T-helper 1 cell (primary cell): ENCODE measurements at regions not wholly inside any gene's neighbourhood (a gene's known extent, or its start where the extent isn't known, plus 50 kb on each side); places are given as distances from the start of the nearest gene placed in this dataset.
"Not testable (repeated sequence)": the region's sequence is repeated elsewhere in the genome, so short reads cannot be mapped to it uniquely, and the experiment has no call there.

ENCODE experiments used
- DNase-seq, 5 donors: peaks; one replicate each; pipeline ENCODE4 v3.0.0-alpha.2; 2012 to 2020

DNA sequence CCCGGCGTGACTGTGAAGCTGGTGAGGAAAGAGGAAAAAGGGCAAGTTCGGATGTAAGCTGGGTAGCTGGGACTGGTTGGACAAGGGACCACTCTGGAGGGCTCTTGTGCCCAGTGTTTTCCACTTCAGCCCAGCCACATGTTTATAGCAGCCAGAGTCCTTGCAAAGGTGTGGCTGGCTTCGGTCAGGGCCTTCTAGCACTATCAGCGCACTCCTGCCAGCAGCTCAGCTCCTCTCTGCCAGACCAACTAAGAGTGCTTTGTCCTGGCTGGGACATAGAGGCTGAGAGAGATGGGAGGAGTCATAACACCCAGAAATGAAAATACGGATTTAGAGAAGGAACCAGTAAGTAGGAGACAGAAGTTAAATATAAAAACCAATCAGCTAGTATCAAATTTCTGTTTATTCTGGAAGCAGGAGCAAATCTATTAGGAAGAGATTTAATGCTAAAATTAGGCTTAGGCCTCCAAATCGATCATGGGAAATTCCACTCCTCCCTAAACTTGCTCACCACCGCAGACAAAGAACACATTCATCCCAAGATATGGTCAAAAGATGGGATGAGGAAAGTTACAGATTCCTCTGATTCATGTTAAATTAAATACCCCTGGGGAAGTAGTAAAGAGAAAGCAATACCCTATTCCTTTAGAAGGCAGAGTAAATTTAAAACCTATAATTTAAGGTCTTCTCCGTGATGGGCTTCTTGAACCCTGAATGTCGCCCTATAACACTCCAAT, 135.0 kb downstream of the RALA start:
- DNase-seq: no peak

DNA sequence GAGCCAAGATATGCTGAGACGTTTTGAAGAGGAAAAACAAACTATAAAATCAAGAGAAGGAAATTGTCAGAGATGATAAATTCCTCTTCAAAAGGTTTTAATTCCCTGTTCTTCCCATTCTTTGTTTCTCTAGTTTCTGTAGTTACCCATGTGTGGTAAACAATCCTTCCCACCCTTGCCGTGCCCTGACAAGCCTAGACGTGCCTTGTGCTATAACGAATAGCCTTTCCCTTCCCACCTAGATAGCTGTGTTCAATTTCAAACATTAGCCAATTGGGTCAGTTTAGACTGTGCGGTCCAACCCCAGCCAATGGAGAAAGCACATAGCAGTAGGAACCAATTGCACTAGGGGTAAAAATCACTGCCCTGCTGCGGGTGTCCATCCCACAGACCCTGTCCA, 138.1 kb downstream of the RALA start:
- DNase-seq: no peak

DNA sequence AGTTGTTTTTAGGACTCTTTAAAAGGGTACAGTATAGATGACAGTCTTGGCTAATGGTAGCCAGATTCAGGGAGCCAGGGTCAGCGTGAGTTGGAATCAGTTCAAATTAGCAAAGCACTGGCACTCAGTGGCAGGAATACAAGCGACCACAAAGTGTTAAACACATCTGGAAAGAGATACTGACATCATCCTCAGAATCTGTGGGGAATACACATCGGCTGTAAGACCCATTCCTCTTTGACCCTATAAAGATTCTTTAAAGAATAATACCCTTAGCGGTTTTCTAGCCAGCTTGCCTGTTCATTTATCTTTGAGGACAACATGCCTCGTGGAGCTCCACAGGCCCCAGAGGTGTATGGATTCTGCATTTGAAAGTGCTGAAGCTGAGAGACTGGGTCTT, 139.1 kb downstream of the RALA start:
- not testable (repeated sequence) for DNase-seq

- not testable (repeated sequence) for DNase-seq
These were observed 139.5 kb downstream of the RALA start for GRCh38 chr7:39762881-39763280.

GRCh38 chr7:39765833-39766232, 142.5 kb downstream of the RALA start:
- not testable (repeated sequence) for DNase-seq

DNA sequence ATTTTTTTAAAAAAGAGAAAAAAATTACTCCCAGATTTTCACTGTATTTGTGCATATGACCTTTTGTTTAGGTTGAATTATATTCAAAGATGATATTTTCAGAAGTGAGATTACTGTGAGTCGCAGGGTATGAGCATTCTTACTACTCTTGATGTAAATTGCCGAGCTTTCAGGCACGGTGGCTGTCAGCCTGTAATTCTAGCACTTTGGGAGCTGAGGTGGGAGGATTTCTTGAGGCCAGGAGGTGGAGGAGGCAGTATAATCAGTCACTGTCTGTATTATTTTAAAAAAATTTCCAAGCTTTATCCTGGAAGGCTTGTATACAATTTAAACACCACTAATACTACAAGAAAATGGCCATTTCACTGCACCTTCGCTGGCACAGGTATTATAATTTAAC, 145.1 kb downstream of the RALA start:
- not testable (repeated sequence) for DNase-seq

DNA sequence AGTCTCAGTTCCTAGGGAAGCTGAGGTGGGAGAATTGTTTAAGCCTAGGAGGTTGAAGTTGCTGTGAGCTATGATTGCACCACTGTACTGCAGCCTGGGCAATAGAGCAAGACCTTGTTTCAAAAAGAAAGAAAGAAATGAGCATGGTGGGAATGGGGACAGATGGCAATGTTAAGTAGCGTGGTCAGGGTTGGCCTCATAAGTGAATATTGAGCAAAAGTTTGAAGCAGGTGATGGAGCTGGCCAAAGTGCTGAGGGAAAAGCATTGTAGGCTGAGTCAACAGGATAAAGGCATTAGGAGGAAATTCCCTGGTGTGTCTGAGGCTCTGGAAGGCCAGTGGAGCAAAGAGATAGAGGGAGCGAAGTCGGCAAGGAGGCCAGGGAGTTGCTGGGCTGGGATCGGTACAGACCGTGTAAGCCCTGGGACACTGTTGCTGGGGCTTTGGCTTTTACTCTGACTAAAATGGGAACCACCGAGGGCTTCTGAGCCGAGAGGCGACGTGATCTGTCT, 151.0 kb downstream of the RALA start:
- DNase-seq: not testable (repeated sequence)

DNA sequence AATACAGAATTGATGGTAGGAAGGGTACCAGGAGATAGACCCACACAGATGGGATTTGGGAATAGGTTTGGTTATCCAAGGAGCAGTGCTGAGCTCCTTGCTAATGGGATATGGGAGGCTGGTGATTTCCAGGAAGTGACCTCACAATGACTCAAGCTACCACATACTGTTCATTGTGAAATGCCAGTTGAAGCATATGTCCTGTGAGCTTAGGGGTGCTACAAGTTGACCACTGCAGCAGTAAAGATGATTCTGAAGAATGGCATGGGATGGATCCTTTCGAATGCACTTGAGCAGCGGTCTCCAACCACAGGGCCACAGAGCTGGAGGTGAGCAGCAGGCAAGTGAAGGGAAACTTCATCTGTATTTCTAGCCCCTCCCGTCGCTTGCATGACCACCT, 158.2 kb downstream of the RALA start:
- not testable (repeated sequence) for DNase-seq

DNA sequence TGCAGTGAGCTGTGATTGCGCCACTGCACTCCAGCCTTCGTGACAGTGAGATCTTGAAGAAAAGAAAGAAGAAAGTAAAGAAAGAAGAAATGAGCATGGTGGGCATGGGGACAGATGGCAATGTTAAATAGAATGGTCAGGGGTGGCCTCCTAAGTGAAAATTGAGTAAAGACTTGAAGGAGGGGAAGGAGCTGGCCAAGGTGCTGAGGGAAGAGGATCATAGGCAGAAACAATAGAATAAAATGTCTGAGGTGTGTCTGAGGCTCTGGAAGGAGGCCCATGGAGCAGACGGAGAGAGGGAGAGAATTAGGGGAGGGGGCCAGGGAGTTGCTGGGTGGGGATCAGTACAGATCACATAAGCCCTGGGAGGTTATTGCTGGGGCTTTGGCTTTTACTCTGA, 163.1 kb downstream of the RALA start:
- DNase-seq: not testable (repeated sequence)

DNA sequence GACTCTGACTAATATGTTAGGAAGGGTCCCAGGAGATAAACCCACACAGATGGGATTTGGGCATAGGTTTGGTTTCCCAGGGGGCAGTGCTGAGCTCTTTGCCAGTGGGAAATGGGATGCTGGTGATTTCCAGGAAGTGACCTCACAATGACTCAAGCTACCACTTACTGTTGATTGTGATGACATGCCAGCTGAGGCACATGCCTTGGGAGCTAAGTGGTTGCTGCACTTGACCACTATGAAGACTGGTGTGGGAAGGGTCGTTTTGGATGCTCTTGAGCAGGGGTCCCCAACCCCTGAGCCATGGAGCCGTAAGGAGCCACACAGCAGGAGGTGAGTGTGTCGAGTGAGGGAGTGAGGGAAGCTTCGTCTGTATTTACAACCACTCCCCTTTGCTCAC, 159.0 kb upstream of the CDK13 start:
- not testable (repeated sequence) for DNase-seq

- DNase-seq: not testable (repeated sequence)
These were observed 158.1 kb upstream of the CDK13 start for GRCh38 chr7:39791911-39792310.

GRCh38 chr7:39793026-39793425, 157.0 kb upstream of the CDK13 start:
- not testable (repeated sequence) for DNase-seq

GRCh38 chr7:39793851-39794250, 156.2 kb upstream of the CDK13 start:
- not testable (repeated sequence) for DNase-seq

DNA sequence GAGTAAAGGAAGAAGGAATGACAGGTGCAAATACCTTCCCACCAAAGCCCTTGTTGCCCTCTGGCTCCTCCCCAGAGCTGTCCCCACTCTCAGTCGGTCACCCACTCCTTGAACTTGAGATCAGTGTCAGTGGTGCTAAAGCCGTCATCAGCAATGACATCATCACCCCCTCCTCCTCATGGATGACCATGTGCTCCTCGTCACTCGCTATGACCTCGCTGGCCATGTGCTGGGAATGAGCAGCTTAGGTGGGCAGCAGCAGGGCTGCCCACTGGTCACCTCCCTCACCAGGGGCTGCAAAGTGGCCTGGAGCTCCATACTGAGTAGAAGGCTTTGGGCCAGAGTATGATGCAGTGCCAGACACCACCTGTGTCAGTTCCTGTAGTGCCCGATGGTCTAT, 153.1 kb upstream of the CDK13 start:
- DNase-seq: not testable (repeated sequence)

- DNase-seq: not testable (repeated sequence)
These were observed 152.0 kb upstream of the CDK13 start for GRCh38 chr7:39798077-39798476.

DNA sequence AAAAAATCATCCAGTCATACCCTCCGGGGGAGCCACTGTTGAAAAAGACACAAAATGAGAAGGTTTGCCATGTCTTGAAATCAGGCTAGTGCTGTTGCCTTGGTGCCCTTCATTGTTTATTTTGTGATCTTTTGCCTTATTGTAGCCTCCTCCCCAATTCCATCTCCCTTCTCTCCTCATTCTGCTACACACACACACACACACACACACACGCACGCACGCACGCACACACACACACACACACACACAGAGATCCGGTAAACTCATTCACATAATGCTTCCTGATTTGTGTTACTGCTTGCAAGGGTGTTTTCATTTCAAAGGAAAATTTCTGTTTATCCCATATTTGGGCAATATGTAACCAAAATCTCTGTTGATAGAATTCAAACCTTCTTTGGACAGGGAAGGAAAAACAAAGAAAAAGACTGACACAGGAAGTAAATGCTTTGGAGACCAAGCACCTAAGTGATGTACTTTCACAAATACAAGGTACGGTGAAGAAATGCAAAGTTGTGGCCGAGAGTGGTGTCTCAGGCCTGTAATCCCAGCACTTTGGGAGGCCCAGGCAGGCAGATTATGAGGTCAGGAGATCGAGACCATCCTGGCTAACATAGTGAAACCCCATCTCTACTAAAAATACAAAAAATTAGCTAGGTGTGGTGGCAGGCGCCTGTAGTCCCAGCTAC, 141.1 kb upstream of the CDK13 start:
- no peak for DNase-seq

- DNase-seq: no peak
These were observed 139.8 kb upstream of the CDK13 start for GRCh38 chr7:39810204-39810642.

- no peak for DNase-seq
These were observed 139.3 kb upstream of the CDK13 start for GRCh38 chr7:39810710-39811109.

- DNase-seq: no peak
These were observed 138.9 kb upstream of the CDK13 start for GRCh38 chr7:39811161-39811614.

DNA sequence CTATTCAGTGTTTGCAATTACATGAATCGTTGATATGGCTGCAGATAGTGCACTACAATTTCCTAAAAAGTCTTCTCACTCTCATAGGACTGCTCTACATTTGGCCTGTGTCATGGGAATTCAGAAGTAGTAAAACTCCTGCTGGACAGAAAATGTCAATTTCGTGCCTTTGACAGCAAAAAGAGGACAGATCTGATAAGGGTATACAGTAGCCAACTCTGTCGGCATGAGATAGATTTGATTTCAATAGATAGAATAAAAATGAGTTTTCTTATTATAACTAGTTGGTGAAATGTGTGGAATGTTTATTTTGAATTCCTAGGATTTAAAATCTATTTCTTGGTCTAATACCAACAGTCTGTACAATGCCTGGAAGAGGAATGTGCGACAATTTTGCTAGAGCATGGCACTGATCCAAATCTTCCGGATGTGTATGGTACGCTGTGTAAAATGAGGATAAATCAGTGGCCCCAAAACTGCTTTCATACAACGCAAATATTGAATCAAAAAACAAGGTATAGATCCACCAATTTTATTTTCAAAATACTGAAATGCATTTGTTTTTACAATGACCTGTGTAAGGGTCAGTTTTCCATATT, 133.5 kb upstream of the CDK13 start:
- DNase-seq: no peak

- DNase-seq: no peak
These were observed 130.5 kb upstream of the CDK13 start for GRCh38 chr7:39819514-39819913.

DNA sequence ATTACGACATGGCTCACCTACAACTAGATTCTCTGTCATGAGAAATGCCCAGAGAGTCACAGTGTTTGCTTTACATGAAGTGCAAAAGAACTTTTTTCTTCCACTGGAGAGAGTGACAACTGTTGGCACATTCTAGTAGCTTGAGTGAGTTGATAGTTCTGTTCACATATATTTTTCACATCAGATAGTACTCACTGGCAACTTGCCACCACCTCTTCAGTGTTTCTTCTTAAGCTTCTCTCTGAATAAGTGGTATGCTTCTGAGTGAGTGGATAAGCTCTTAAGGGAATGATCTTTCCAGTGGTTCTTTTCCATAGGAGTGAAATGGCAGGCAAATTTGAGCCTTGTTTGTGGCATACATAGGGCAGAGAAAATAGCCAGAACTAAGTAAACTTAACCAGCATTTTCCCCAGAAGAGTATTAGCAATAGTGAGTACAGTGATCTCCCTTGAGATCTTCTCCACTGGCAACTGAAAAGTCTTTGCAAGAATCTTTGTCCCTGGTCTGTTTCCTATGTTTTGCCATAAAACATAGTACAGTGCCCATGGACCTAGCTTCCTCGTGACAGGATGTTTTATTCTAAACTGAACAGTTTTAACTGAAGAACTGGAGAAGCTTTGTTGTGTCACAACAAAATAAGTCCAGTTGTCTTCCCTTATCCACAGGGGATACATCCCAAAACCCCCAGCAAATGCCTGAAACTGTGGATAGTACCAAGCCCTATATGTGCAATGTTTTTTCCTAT, 125.4 kb upstream of the CDK13 start:
- no peak for DNase-seq
